GM12878 (cell line): ENCODE measurements at regions not wholly inside any gene's neighbourhood (a gene's known extent, or its start where the extent isn't known, plus 50 kb on each side); places are given as distances from the start of the nearest gene placed in this dataset.

Experiments
- HCFC1 ChIP-seq: fragments of 150-350 bp; IDR thresholded peaks from 2 replicates; pipeline ENCODE4 v1.6.1; 2014; ENCODE audit warnings: low read length
- WRNIP1 ChIP-seq: IDR thresholded peaks from 2 replicates; pipeline ENCODE4 v1.6.1; 2011; ENCODE audit warnings: low read depth, low read length, improper control_type of control experiment, borderline replicate concordance
- ZBTB4 ChIP-seq: fragments of 450-650 bp; formaldehyde crosslinking; IDR thresholded peaks from 2 replicates; pipeline ENCODE4 v1.4.0; 2022; ENCODE audit warnings: mild to moderate bottlenecking, moderate library complexity

- TF ChIP-seq ZBTB4 (CRISPR knock-in tag) (no peak), HCFC1 (no peak), WRNIP1 (no peak)
These were observed 49.9 kb upstream of the UBAC2 start (continued) for GRCh38 chr13:99150575-99151361.
